Neural cell (in vitro differentiated cells): ENCODE measurements at regions not wholly inside any gene's neighbourhood (a gene's known extent, or its start where the extent isn't known, plus 50 kb on each side); places are given as distances from the start of the nearest gene placed in this dataset.

Source experiments
- CTCF ChIP-seq: fragments of 450-650 bp; IDR thresholded peaks from 2 replicates; pipeline ENCODE4 v1.5.1; 2014; ENCODE audit warnings: antibody characterized with exemption, mild to moderate bottlenecking, moderate library complexity; ENCODE audit not compliant: poor library complexity, severe bottlenecking
- EZH2 ChIP-seq: fragments of 200-600, 300-800 bp; shearing (Covaris generic), sonication (generic); IDR thresholded peaks from 2 replicates; pipeline ENCODE4 v1.6.1; 2014; ENCODE audit warnings: antibody characterized with exemption, low read length, borderline replicate concordance, mild to moderate bottlenecking; ENCODE audit not compliant: insufficient read depth, poor library complexity, severe bottlenecking
- POLR2AphosphoS5 ChIP-seq: IDR thresholded peaks from 2 replicates; pipeline ENCODE4 v1.6.1; 2012

- TF ChIP-seq CTCF (no peak), EZH2 (no peak), POLR2AphosphoS5 (no peak)
Observed at GRCh38 chr12:91744597-91744996, 401.0 kb downstream of the BTG1 start.
